SH-SY5Y (cell line): ENCODE measurements at regions not wholly inside any gene's neighbourhood (a gene's known extent, or its start where the extent isn't known, plus 50 kb on each side); places are given as distances from the start of the nearest gene placed in this dataset.

Experiments used
- GATA2 ChIP-seq: IDR thresholded peaks from 2 replicates; pipeline ENCODE4 v1.6.1; 2011; ENCODE audit warnings: mild to moderate bottlenecking, low read depth, low read length
- GATA3 ChIP-seq: IDR thresholded peaks from 2 replicates; pipeline ENCODE4 v1.6.1; 2011; ENCODE audit warnings: low read depth, mild to moderate bottlenecking, low read length, moderate library complexity

- TF ChIP-seq GATA3 = no peak
- no peak for TF ChIP-seq GATA2
These were observed 798.1 kb upstream of the LRRC4C start for GRCh38 chr11:42257534-42257933.
